Adrenal gland (tissue), 5 donors: ENCODE measurements at regions not wholly inside any gene's neighbourhood (a gene's known extent, or its start where the extent isn't known, plus 50 kb on each side); places are given as distances from the start of the nearest gene placed in this dataset.

Experiments
- POLR2A ChIP-seq, 2 donors: fragments of 450-650 bp; IDR thresholded peaks; one replicate each; pipeline ENCODE4 v1.6.1; 2017; ENCODE audit warnings: antibody characterized with exemption in 2 of 2, mild to moderate bottlenecking in 2 of 2, moderate library complexity in 1 of 2
- TF ChIP-seq, protein P1 (sequence below), 6 experiments: fragments of 450-650 bp in 4 of 6; fragments of 200-600 bp in 2 of 6; sonication (generic) in 1 of 6; IDR thresholded peaks; 1 replicate in 5 of 6; 2 replicates in 1 of 6; pipeline versions ENCODE4 v1.5.1 to v1.8.0; 2016 to 2021; ENCODE audit warnings: antibody characterized with exemption in 6 of 6, mild to moderate bottlenecking in 2 of 6, moderate library complexity in 1 of 6
- donor health status: DM: no; HTN: no; CAD: no.

DNA sequence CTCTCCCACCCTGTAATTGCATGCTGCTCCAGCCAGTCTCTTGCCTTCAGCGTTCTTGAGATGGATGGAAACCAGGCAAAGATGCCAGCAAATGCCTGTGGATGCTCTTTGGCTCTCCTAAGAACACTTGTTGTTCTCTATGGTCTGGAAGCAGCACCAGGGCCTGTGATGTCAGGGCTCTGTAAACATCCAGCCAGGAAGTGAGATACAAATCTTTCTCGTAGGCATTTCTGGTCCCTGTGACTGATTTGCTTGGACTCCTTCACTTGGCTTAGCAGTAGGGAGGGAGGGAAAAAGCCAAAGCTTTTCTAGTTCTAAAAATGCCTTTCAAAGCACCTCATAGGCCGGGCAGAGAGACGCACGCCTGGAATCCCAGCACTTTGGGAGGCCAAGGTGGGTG is 201.3 kb downstream of the REEP3 start:
- TF ChIP-seq, protein P1, sequence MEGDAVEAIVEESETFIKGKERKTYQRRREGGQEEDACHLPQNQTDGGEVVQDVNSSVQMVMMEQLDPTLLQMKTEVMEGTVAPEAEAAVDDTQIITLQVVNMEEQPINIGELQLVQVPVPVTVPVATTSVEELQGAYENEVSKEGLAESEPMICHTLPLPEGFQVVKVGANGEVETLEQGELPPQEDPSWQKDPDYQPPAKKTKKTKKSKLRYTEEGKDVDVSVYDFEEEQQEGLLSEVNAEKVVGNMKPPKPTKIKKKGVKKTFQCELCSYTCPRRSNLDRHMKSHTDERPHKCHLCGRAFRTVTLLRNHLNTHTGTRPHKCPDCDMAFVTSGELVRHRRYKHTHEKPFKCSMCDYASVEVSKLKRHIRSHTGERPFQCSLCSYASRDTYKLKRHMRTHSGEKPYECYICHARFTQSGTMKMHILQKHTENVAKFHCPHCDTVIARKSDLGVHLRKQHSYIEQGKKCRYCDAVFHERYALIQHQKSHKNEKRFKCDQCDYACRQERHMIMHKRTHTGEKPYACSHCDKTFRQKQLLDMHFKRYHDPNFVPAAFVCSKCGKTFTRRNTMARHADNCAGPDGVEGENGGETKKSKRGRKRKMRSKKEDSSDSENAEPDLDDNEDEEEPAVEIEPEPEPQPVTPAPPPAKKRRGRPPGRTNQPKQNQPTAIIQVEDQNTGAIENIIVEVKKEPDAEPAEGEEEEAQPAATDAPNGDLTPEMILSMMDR (IDR thresholded peaks at IDR 0.05), result no peak
- no peak for TF ChIP-seq POLR2A (IDR thresholded peaks at IDR 0.05)
